ENCODE measurements at regions not wholly inside any gene's neighbourhood (a gene's known extent, or its start where the extent isn't known, plus 50 kb on each side); places are given as distances from the start of the nearest gene placed in this dataset.

- no peak for TF ChIP-seq CTCF (IDR thresholded peaks at IDR 0.05)
- TF ChIP-seq POLR2A (IDR thresholded peaks at IDR 0.05) = no peak
- TF ChIP-seq EP300 (IDR thresholded peaks at IDR 0.05) = no peak
These were observed 553.7 kb upstream of the SYT4 start for GRCh38 chr18:43830947-43831346.
